Spleen (tissue), 7 donors: ENCODE measurements at regions not wholly inside any gene's neighbourhood (a gene's known extent, or its start where the extent isn't known, plus 50 kb on each side); places are given as distances from the start of the nearest gene placed in this dataset.
"Not testable (repeated sequence)": the region's sequence is repeated elsewhere in the genome, so short reads cannot be mapped to it uniquely, and the experiment has no call there.

Source experiments
- CTCF ChIP-seq, 11 experiments: fragments of 200-600 bp in 7 of 11; fragments of 450-650 bp in 4 of 11; sonication (generic) in 4 of 11; IDR thresholded peaks in 8 of 11; conservative IDR thresholded peaks in 3 of 11; 1 replicate in 7 of 11; 2 replicates in 4 of 11; pipeline versions ENCODE4 v1.4.0 to v1.8.0; 2016 to 2021; ENCODE audit warnings: antibody characterized with exemption in 11 of 11, inconsistent platforms in 4 of 11, mild to moderate bottlenecking in 1 of 11
- POLR2A ChIP-seq, 3 donors: fragments of 450-650 bp; IDR thresholded peaks; one replicate each; pipeline ENCODE4 v1.5.1; 2017; ENCODE audit warnings: antibody characterized with exemption in 3 of 3, mild to moderate bottlenecking in 1 of 3
- donor health status: DM: no; HTN: no; CAD: no; lungs with moderate emphysema.
- donor health status: DM: no; HTN: no; CAD: no.
- donor health status: DM: no; HTN: no; CAD: no.

DNA sequence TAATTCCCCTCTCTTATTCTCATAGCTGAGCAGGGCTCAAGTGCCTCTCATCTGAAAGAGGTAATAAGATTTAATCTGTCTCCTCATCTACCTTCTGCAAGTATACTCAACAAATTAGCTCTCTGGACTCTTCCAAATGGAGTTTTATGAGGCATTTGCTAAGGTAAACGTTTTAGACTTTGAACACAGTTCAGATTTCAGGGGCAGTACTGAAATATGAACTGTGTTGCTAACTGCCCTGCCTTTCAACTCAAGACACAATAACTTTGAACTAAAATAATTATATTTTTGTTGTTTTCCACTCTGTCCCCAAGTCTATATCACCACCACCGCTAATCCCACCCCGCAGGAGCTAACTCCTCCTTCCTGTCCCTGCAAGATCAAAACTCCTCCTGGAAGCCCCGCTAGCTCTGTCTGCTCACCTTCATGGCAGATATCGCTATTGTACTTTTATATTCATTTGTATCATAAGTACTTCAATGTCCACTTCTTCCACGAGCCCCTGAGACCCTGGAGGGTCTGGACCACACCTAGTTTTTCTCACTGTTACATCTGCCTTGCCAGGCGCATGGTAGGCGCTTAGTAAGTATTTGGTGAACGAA lies 90.7 kb upstream of the DRD5 start:
- TF ChIP-seq CTCF (IDR thresholded peaks at IDR 0.05 in 8 of 11, conservative IDR thresholded peaks at IDR 0.05 in 3 of 11); POLR2A (IDR thresholded peaks at IDR 0.05): not testable (repeated sequence)
